Mesenchymal stem cell (in vitro differentiated cells and primary cell): ENCODE measurements at regions not wholly inside any gene's neighbourhood (a gene's known extent, or its start where the extent isn't known, plus 50 kb on each side); places are given as distances from the start of the nearest gene placed in this dataset.
"Not testable (repeated sequence)": the region's sequence is repeated elsewhere in the genome, so short reads cannot be mapped to it uniquely, and the experiment has no call there.

Experiments
- DNase-seq: peaks from one replicate; pipeline ENCODE4 v3.0.0-alpha.2; 2013
- H2AFZ ChIP-seq: one replicate; pipeline ENCODE4 v1.6.1; 2013; ENCODE audit warnings: low read depth, mild to moderate bottlenecking, control low read depth, inconsistent platforms, low read length, moderate library complexity
- H2AK5ac ChIP-seq: 2 replicates; pipeline ENCODE4 v1.6.1; 2013; ENCODE audit warnings: low read length, moderate library complexity, mild to moderate bottlenecking, inconsistent platforms; ENCODE audit not compliant: severe bottlenecking
- H2BK120ac ChIP-seq: one replicate; pipeline ENCODE4 v1.6.1; 2013; ENCODE audit warnings: low read depth, mild to moderate bottlenecking, inconsistent platforms, low read length, moderate library complexity
- H2BK12ac ChIP-seq, 2 experiments: one replicate each; pipeline ENCODE4 v1.6.1; 2013; ENCODE audit warnings: inconsistent platforms in 2 of 2, low read length in 2 of 2, mild to moderate bottlenecking in 2 of 2, moderate library complexity in 2 of 2, control low read depth in 1 of 2
- H2BK15ac ChIP-seq: one replicate; pipeline ENCODE4 v1.6.1; 2013; ENCODE audit warnings: mild to moderate bottlenecking, low read depth, inconsistent platforms; ENCODE audit not compliant: poor library complexity, severe bottlenecking
- H2BK5ac ChIP-seq: 2 replicates; pipeline ENCODE4 v1.6.1; 2013; ENCODE audit warnings: low read depth, mild to moderate bottlenecking, low read length, control low read depth, inconsistent platforms; ENCODE audit not compliant: poor library complexity, severe bottlenecking
- H3K14ac ChIP-seq, 2 experiments: one replicate each; pipeline ENCODE4 v1.6.1; 2013; ENCODE audit warnings: inconsistent platforms in 2 of 2, low read length in 2 of 2, control low read depth in 1 of 2, mild to moderate bottlenecking in 1 of 2, moderate library complexity in 1 of 2
- H3K18ac ChIP-seq, 2 experiments: one replicate each; pipeline ENCODE4 v1.6.1; 2013; ENCODE audit warnings: inconsistent platforms in 2 of 2, low read length in 2 of 2, control low read depth in 1 of 2, low read depth in 1 of 2, mild to moderate bottlenecking in 1 of 2
- H3K23ac ChIP-seq, 2 experiments: one replicate each; pipeline ENCODE4 v1.6.1; 2013; ENCODE audit warnings: inconsistent platforms in 2 of 2, low read length in 2 of 2, mild to moderate bottlenecking in 2 of 2, moderate library complexity in 2 of 2, control low read depth in 1 of 2
- H3K27ac ChIP-seq: 2 replicates; pipeline ENCODE4 v1.5.1; 2013; ENCODE audit warnings: mild to moderate bottlenecking, moderate library complexity, low read length, control low read depth, inconsistent platforms; ENCODE audit not compliant: poor library complexity, severe bottlenecking
- H3K27me3 ChIP-seq, 2 experiments: 2 replicates each; pipeline versions ENCODE4 v1.6.1 to v1.7.0; 2013; ENCODE audit warnings: low read length in 2 of 2, mild to moderate bottlenecking in 2 of 2, moderate library complexity in 2 of 2, control low read depth in 1 of 2, inconsistent platforms in 1 of 2; ENCODE audit not compliant: control insufficient read depth in 1 of 2, insufficient read depth in 1 of 2
- H3K36me3 ChIP-seq, 2 experiments: 2 replicates each; pipeline versions ENCODE4 v1.6.1 to v1.7.0; 2013; ENCODE audit warnings: low read length in 2 of 2, control low read depth in 1 of 2, inconsistent platforms in 1 of 2, low read depth in 1 of 2, mild to moderate bottlenecking in 1 of 2; ENCODE audit not compliant: insufficient read depth in 2 of 2, control insufficient read depth in 1 of 2
- H3K4ac ChIP-seq, 2 experiments: one replicate each; pipeline ENCODE4 v1.6.1; 2013; ENCODE audit warnings: inconsistent platforms in 2 of 2, low read length in 2 of 2, mild to moderate bottlenecking in 2 of 2, moderate library complexity in 2 of 2, control low read depth in 1 of 2, low read depth in 1 of 2
- H3K4me1 ChIP-seq: 2 replicates; pipeline ENCODE4 v1.6.1; 2013; ENCODE audit warnings: low read depth, low read length, control low read depth; ENCODE audit not compliant: control insufficient read depth, insufficient read depth
- H3K4me2 ChIP-seq: 2 replicates; pipeline ENCODE4 v1.6.1; 2013; ENCODE audit warnings: low read length, mild to moderate bottlenecking, inconsistent platforms; ENCODE audit not compliant: poor library complexity, severe bottlenecking
- H3K4me3 ChIP-seq, 2 experiments: 2 replicates each; pipeline versions ENCODE4 v1.5.1 to v1.7.0; 2013; ENCODE audit warnings: low read length in 2 of 2, mild to moderate bottlenecking in 2 of 2, control low read depth in 1 of 2, low read depth in 1 of 2; ENCODE audit not compliant: insufficient read depth in 1 of 2
- H3K79me1 ChIP-seq: replicated peaks from 2 replicates; pipeline ENCODE4 v1.6.1; 2013; ENCODE audit warnings: mild to moderate bottlenecking, control low read depth, low read length, inconsistent platforms; ENCODE audit not compliant: poor library complexity, severe bottlenecking
- H3K9ac ChIP-seq: 2 replicates; pipeline ENCODE4 v1.7.0; 2013; ENCODE audit warnings: mild to moderate bottlenecking, low read length, moderate library complexity
- H3K9me3 ChIP-seq: 2 replicates; pipeline ENCODE4 v1.7.0; 2013; ENCODE audit warnings: mild to moderate bottlenecking, low read length; ENCODE audit not compliant: control insufficient read depth
- H4K8ac ChIP-seq: one replicate; pipeline ENCODE4 v1.6.1; 2013; ENCODE audit warnings: inconsistent platforms, mild to moderate bottlenecking, low read length, moderate library complexity
- H4K91ac ChIP-seq: one replicate; pipeline ENCODE4 v1.6.1; 2013; ENCODE audit warnings: mild to moderate bottlenecking, low read length, inconsistent platforms
- WGBS: methylation state at CpG from one replicate; pipeline ENCODE4 v1.1.7; 2013; ENCODE audit warnings: mixed read lengths; 5-methylcytosine and 5-hydroxymethylcytosine counted together

DNA sequence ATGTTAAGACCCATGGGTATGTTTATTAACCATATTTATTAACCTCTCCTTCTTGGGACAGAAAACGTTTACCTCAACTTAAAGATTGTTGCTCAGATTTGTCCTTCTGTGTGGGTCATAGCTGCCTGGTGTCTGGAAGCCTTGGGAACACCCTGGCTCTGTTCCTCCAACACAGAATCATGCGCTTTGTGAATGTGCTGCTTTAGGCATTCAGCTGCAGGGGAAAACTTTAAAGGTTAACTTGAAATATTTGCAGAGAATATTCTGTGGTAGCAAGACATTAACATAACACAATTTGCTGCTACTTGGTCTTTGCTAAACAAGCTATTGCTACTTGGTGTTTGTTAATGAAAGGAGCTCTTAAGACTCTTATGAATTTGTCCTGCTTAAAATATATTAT, 50.5 kb upstream of the THOC3 start:
- H2BK5ac ChIP-seq, H3K27ac ChIP-seq, H3K4me1 ChIP-seq, H3K14ac ChIP-seq, H3K4me3 ChIP-seq, H3K9me3 ChIP-seq, H2AFZ ChIP-seq, H3K18ac ChIP-seq, H2BK12ac ChIP-seq, H3K27me3 ChIP-seq, H3K4me2 ChIP-seq, H2AK5ac ChIP-seq, H4K8ac ChIP-seq, H3K23ac ChIP-seq, H3K36me3 ChIP-seq, H3K79me1 ChIP-seq, H3K4ac ChIP-seq, DNase-seq, H2BK15ac ChIP-seq, H3K9ac ChIP-seq, H4K91ac ChIP-seq, H2BK120ac ChIP-seq: not testable (repeated sequence)
- WGBS = no CpG with 5 or more reads among the region's 2 CpGs

- not testable (repeated sequence) for H2AFZ ChIP-seq, H3K36me3 ChIP-seq, DNase-seq, H3K4ac ChIP-seq, H4K8ac ChIP-seq, H3K14ac ChIP-seq, H3K4me2 ChIP-seq, H3K4me1 ChIP-seq, H2BK5ac ChIP-seq, H3K9ac ChIP-seq, H3K27me3 ChIP-seq, H2AK5ac ChIP-seq, H2BK12ac ChIP-seq, H2BK120ac ChIP-seq, H3K27ac ChIP-seq, H3K9me3 ChIP-seq, H3K4me3 ChIP-seq, H3K79me1 ChIP-seq, H2BK15ac ChIP-seq, H4K91ac ChIP-seq, H3K18ac ChIP-seq, H3K23ac ChIP-seq
- no CpG with 5 or more reads among the region's 4 CpGs for WGBS
These were observed 52.7 kb upstream of the THOC3 start for GRCh38 chr5:176020852-176021251.

DNA sequence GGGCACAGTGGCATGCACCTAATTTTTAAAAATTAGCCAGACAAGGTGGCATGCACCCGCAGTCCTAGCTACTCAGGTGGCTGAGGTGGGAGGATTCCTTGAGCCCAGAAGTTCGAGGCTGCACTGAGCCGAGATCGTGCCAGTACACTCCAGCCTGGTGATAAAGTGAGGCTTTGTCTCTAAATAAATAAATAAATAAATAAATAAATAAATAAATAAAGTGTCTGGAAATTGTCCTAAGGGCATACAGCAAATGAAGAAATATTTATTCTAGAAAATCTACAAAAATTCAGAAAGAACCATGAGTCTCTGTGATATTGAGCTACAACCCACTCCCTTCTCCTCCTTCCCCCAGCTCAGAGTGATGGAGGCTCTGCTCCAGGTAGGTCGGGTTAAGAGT, 55.4 kb upstream of the THOC3 start:
- H2AFZ ChIP-seq, H3K9ac ChIP-seq, H2BK15ac ChIP-seq, H3K79me1 ChIP-seq, DNase-seq, H4K91ac ChIP-seq, H4K8ac ChIP-seq, H2BK12ac ChIP-seq, H3K14ac ChIP-seq, H3K23ac ChIP-seq, H2AK5ac ChIP-seq, H3K4me3 ChIP-seq, H3K18ac ChIP-seq, H3K4ac ChIP-seq, H3K36me3 ChIP-seq, H3K4me2 ChIP-seq, H3K9me3 ChIP-seq, H2BK120ac ChIP-seq, H3K27me3 ChIP-seq, H2BK5ac ChIP-seq, H3K4me1 ChIP-seq, H3K27ac ChIP-seq: not testable (repeated sequence)
- no CpG with 5 or more reads among the region's 5 CpGs for WGBS

DNA sequence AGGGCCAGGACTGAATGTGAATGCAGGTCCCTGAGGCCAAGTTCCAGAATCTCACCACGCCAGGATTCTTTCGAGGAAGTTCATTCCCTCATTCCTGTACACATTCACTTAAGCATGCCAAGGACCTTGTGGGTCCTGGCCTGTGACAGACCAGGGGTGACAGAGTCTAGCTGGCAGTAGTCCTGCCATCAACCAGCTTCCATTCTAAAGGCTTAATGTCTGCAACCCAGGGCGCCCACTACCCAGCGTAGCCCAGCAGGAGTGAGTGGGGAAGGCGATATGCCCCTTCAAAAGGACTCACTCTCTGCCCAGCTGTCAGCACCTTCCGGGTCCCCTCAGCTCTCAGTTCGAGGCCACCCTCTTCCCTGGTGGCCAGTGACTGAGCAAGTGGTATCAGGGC, 61.3 kb upstream of the THOC3 start:
- H3K36me3 ChIP-seq, H3K4me1 ChIP-seq, H3K4me3 ChIP-seq, H2BK15ac ChIP-seq, H3K9me3 ChIP-seq, H2AFZ ChIP-seq, H4K91ac ChIP-seq, H3K4ac ChIP-seq, H4K8ac ChIP-seq, H3K27me3 ChIP-seq, H2BK12ac ChIP-seq, H2BK5ac ChIP-seq, H3K9ac ChIP-seq, H3K14ac ChIP-seq, DNase-seq, H2BK120ac ChIP-seq, H3K79me1 ChIP-seq, H3K4me2 ChIP-seq, H3K23ac ChIP-seq, H3K27ac ChIP-seq, H3K18ac ChIP-seq, H2AK5ac ChIP-seq: not testable (repeated sequence)
- WGBS = no CpG with 5 or more reads among the region's 7 CpGs
